H1 (cell line): ENCODE measurements at regions not wholly inside any gene's neighbourhood (a gene's known extent, or its start where the extent isn't known, plus 50 kb on each side); places are given as distances from the start of the nearest gene placed in this dataset.

Experiments used
- CTCF ChIA-PET: fragments of 300-600 bp; sonication (Branson Sonifier 250); formaldehyde crosslinking; loops from one replicate; lab custom pipeline; 2021; ENCODE audit not compliant: partially characterized antibody; lab: Charles Lee
- POLR2A ChIA-PET: fragments of 300-600 bp; sonication (Branson Sonifier 250); formaldehyde crosslinking; loops from one replicate; lab custom pipeline; 2021; ENCODE audit warnings: inconsistent platforms; ENCODE audit not compliant: partially characterized antibody; lab: Charles Lee
- DNase-seq, 2 experiments: peaks; one replicate each; pipeline versions ENCODE4 v3.0.0 to v3.0.0-alpha.2; 2010 to 2022; ENCODE audit warnings: low spot score in 2 of 2, low read depth in 1 of 2, mixed read lengths in 1 of 2
- FAIRE-seq: peaks from 2 replicates; lab custom pipeline; 2011; peaks lifted over from hg19 to GRCh38; lab: Jason Lieb, UNC
- H2AFZ ChIP-seq: 2 replicates; pipeline ENCODE4 v1.8.1; 2012; ENCODE audit warnings: low read length, inconsistent platforms
- H2AK5ac ChIP-seq: 2 replicates; pipeline ENCODE4 v1.6.1; 2013; ENCODE audit warnings: low read depth, low read length
- H2BK120ac ChIP-seq: replicated peaks from 2 replicates; pipeline ENCODE3; 2013; ENCODE audit warnings: low read depth, low read length, inconsistent platforms
- H2BK12ac ChIP-seq: 2 replicates; pipeline ENCODE4 v1.6.1; 2013; ENCODE audit warnings: low read depth, low read length
- H2BK15ac ChIP-seq: 2 replicates; pipeline ENCODE4 v1.6.1; 2013; ENCODE audit warnings: low read length
- H2BK20ac ChIP-seq: 2 replicates; pipeline ENCODE4 v1.6.1; 2013; ENCODE audit warnings: low read length
- H2BK5ac ChIP-seq: 2 replicates; pipeline ENCODE4 v1.6.1; 2013; ENCODE audit warnings: low read depth, low read length
- H3K14ac ChIP-seq: 2 replicates; pipeline ENCODE4 v1.6.1; 2013; ENCODE audit warnings: inconsistent platforms; ENCODE audit not compliant: insufficient read length
- H3K18ac ChIP-seq: 2 replicates; pipeline ENCODE4 v1.6.1; 2013; ENCODE audit warnings: low read length; ENCODE audit errors: extremely low read depth
- H3K23ac ChIP-seq: 2 replicates; pipeline ENCODE4 v1.6.1; 2013; ENCODE audit warnings: inconsistent platforms; ENCODE audit not compliant: insufficient read length
- H3K23me2 ChIP-seq: 2 replicates; pipeline ENCODE4 v1.6.1; 2013; ENCODE audit warnings: low read depth, low read length
- H3K27ac ChIP-seq: 2 replicates; pipeline ENCODE4 v1.6.1; 2011; ENCODE audit warnings: low read depth, low read length, inconsistent platforms
- H3K27me3 ChIP-seq, 4 experiments: replicated peaks in 1 of 4; 1 replicate in 1 of 4; 2 replicates in 3 of 4; pipeline versions ENCODE4 v1.6.1 to v1.8.1; 2011 to 2013; ENCODE audit warnings: low read length in 3 of 4, mild to moderate bottlenecking in 3 of 4, inconsistent platforms in 2 of 4, mixed read lengths in 2 of 4, moderate library complexity in 1 of 4; ENCODE audit not compliant: control insufficient read depth in 3 of 4, insufficient read depth in 3 of 4; ENCODE audit errors: extremely low read depth in 1 of 4
- H3K36me3 ChIP-seq, 4 experiments: 2 replicates each; pipeline versions ENCODE4 v1.6.1 to v1.8.1; 2011 to 2013; ENCODE audit warnings: mild to moderate bottlenecking in 4 of 4, low read length in 3 of 4, moderate library complexity in 2 of 4, control low read depth in 1 of 4, inconsistent platforms in 1 of 4; ENCODE audit not compliant: insufficient read depth in 4 of 4, control insufficient read depth in 2 of 4
- H3K4ac ChIP-seq: replicated peaks from 2 replicates; pipeline ENCODE3; 2013; ENCODE audit warnings: low read length, low read depth, mixed read lengths, inconsistent platforms; ENCODE audit not compliant: insufficient read length
- H3K4me1 ChIP-seq, 4 experiments: replicated peaks in 1 of 4; 1 replicate in 1 of 4; 2 replicates in 3 of 4; pipeline versions ENCODE4 v1.6.1 to v1.8.1; 2011 to 2013; ENCODE audit warnings: low read length in 3 of 4, inconsistent platforms in 2 of 4, mixed read lengths in 1 of 4; ENCODE audit not compliant: insufficient read depth in 4 of 4, control insufficient read depth in 3 of 4
- H3K4me2 ChIP-seq, 2 experiments: 2 replicates each; pipeline versions ENCODE4 v1.6.1 to v1.8.1; 2011 to 2013; ENCODE audit warnings: low read depth in 2 of 2, low read length in 2 of 2, control low read depth in 1 of 2, inconsistent platforms in 1 of 2, mild to moderate bottlenecking in 1 of 2; ENCODE audit not compliant: insufficient read depth in 1 of 2
- H3K4me3 ChIP-seq, 4 experiments: fragments of 200-600, 300-600 bp in 1 of 4; sonication (generic), shearing (Covaris generic), sonication (Bioruptor Twin) in 1 of 4; 2 replicates each; pipeline versions ENCODE4 v1.5.1 to v1.8.1; 2011 to 2016; ENCODE audit warnings: low read length in 4 of 4, low read depth in 3 of 4, control low read depth in 2 of 4, inconsistent platforms in 2 of 4, mild to moderate bottlenecking in 2 of 4, mixed read lengths in 1 of 4, moderate library complexity in 1 of 4; ENCODE audit not compliant: insufficient read depth in 2 of 4; ENCODE audit errors: extremely low read depth in 1 of 4
- H3K56ac ChIP-seq: replicated peaks from 2 replicates; pipeline ENCODE3; 2013; ENCODE audit warnings: low read depth, mild to moderate bottlenecking, mixed read lengths, low read length, inconsistent platforms; ENCODE audit not compliant: insufficient read length
- H3K79me1 ChIP-seq: 2 replicates; pipeline ENCODE4 v1.6.1; 2013; ENCODE audit warnings: low read depth, low read length, control low read depth
- H3K79me2 ChIP-seq, 2 experiments: 2 replicates each; pipeline versions ENCODE4 v1.6.1 to v1.8.1; 2012 to 2013; ENCODE audit warnings: low read length in 2 of 2, mild to moderate bottlenecking in 2 of 2, inconsistent platforms in 1 of 2; ENCODE audit not compliant: insufficient read depth in 2 of 2, control insufficient read depth in 1 of 2
- H3K9ac ChIP-seq, 4 experiments: replicated peaks in 1 of 4; 1 replicate in 1 of 4; 2 replicates in 3 of 4; pipeline versions ENCODE4 v1.6.1 to v1.8.1; 2011 to 2013; ENCODE audit warnings: low read depth in 3 of 4, low read length in 3 of 4, control low read depth in 2 of 4, mild to moderate bottlenecking in 2 of 4, moderate library complexity in 2 of 4, inconsistent platforms in 1 of 4; ENCODE audit errors: extremely low read depth in 1 of 4
- H3K9me3 ChIP-seq, 2 experiments: 2 replicates each; pipeline versions ENCODE4 v1.6.1 to v1.8.1; 2012 to 2013; ENCODE audit warnings: mild to moderate bottlenecking in 2 of 2, moderate library complexity in 2 of 2, control low read depth in 1 of 2, inconsistent platforms in 1 of 2, low read depth in 1 of 2, low read length in 1 of 2, mixed read lengths in 1 of 2; ENCODE audit not compliant: insufficient read depth in 2 of 2
- H4K20me1 ChIP-seq, 2 experiments: replicated peaks in 1 of 2; 2 replicates each; pipeline versions ENCODE3 to v1.8.1; 2011 to 2013; ENCODE audit warnings: inconsistent platforms in 2 of 2, low read length in 2 of 2, mild to moderate bottlenecking in 1 of 2; ENCODE audit not compliant: insufficient read depth in 2 of 2, control insufficient read depth in 1 of 2
- H4K5ac ChIP-seq: 2 replicates; pipeline ENCODE4 v1.6.1; 2013; ENCODE audit warnings: low read length, low read depth, mixed read lengths, inconsistent platforms; ENCODE audit not compliant: insufficient read length
- H4K8ac ChIP-seq: 2 replicates; pipeline ENCODE4 v1.8.0; 2013; ENCODE audit warnings: mild to moderate bottlenecking, moderate library complexity, low read length, inconsistent platforms; ENCODE audit not compliant: insufficient read depth; ENCODE audit errors: extremely low read depth
- H4K91ac ChIP-seq: replicated peaks from 2 replicates; pipeline ENCODE3; 2013; ENCODE audit warnings: low read length, mixed read lengths, inconsistent platforms; ENCODE audit not compliant: insufficient read length
- CBX8 ChIP-seq: fragments of 300-800, 300-1000 bp; sonication (generic); IDR thresholded peaks from 2 replicates; pipeline ENCODE4 v1.7.1; 2016; ENCODE audit warnings: low read depth, low read length, borderline replicate concordance
- CEBPB ChIP-seq: IDR thresholded peaks from 2 replicates; pipeline ENCODE4 v1.6.1; 2012; ENCODE audit warnings: low read depth, low read length
- CREB1 ChIP-seq: IDR thresholded peaks from 2 replicates; pipeline ENCODE4 v1.6.1; 2012; ENCODE audit warnings: inconsistent platforms
- CTBP2 ChIP-seq: IDR thresholded peaks from 2 replicates; pipeline ENCODE4 v1.7.0; 2011; ENCODE audit warnings: borderline replicate concordance, mild to moderate bottlenecking, moderate library complexity, mixed read lengths, low read length; ENCODE audit not compliant: insufficient read depth, insufficient read length
- GABPA ChIP-seq: IDR thresholded peaks from 2 replicates; pipeline ENCODE4 v1.6.1; 2011; ENCODE audit warnings: mild to moderate bottlenecking, low read length, moderate library complexity, borderline replicate concordance; ENCODE audit not compliant: insufficient read depth
- NRF1 ChIP-seq: IDR thresholded peaks from 2 replicates; pipeline ENCODE4 v1.6.1; 2011; ENCODE audit warnings: mild to moderate bottlenecking, low read depth, low read length, improper control_type of control experiment
- RNF2 ChIP-seq: fragments of 200-900, 300-1000 bp; sonication (generic); IDR thresholded peaks from 2 replicates; pipeline ENCODE4 v1.7.1; 2016; ENCODE audit warnings: borderline replicate concordance, low read depth, mild to moderate bottlenecking, antibody characterized with exemption, low read length; ENCODE audit not compliant: poor library complexity, severe bottlenecking; ENCODE audit errors: missing control alignments
- SUZ12 ChIP-seq: fragments of 200-600 bp; sonication (generic); IDR thresholded peaks from 2 replicates; pipeline ENCODE4 v1.6.1; 2012; ENCODE audit warnings: mild to moderate bottlenecking, inconsistent platforms, low read length, moderate library complexity, mixed read lengths
- ZNF274 ChIP-seq: IDR thresholded peaks from 2 replicates; pipeline ENCODE4 v1.7.0; 2012; ENCODE audit warnings: low read length, borderline replicate concordance; ENCODE audit errors: extremely low read depth
- WGBS, 2 experiments: shearing (Covaris generic) in 1 of 2; methylation state at CpG; one replicate each; pipeline versions ENCODE4 v1.1.6 to v1.1.7; 2013 to 2015; ENCODE audit warnings: low lambda C conversion rate in 2 of 2, mixed read lengths in 2 of 2, inconsistent platforms in 1 of 2, low coverage in 1 of 2, missing lambda C conversion rate in 1 of 2; ENCODE audit not compliant: insufficient replicate concordance in 2 of 2, insufficient coverage in 1 of 2, insufficient read length in 1 of 2; ENCODE audit errors: extremely low coverage in 1 of 2, missing lambda C conversion rate in 1 of 2; 5-methylcytosine and 5-hydroxymethylcytosine counted together

DNA sequence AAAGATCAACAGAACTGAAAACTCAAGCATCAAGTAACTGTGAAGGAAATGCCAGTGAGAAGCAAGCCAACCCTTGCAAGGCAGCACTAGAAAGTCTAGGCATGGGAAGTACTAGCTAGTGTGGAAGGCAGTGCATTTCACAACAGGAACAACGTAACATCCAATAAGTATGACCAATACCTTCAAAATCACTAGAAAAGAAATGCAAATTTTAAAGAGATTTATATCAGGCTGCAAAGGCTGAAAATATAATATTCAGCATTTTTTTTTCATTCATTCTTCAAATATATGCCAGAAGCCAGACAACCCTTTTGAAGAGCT, 121.9 kb downstream of the DLEU7 start:
- 95% methylated on average over 1 of the region's 1 CpG; no CpG with 5 or more reads in 1 of the 2 experiments for WGBS, 2 experiments

More for the DNA sequence above, 121.9 kb downstream of the DLEU7 start:
- no peak for TF ChIP-seq NRF1
- TF ChIP-seq SUZ12, result no peak
- no peak for TF ChIP-seq CREB1
- TF ChIP-seq ZNF274, result no peak
- no peak for TF ChIP-seq CEBPB
- no peak for TF ChIP-seq CTBP2
- no peak for TF ChIP-seq GABPA
- no peak for TF ChIP-seq RNF2
- TF ChIP-seq CBX8, result no peak
- Histone ChIP-seq H4K91ac (no peak overlapping the region), H4K20me1 (no peaks in the 10 kb centered on the region), H3K27ac (no peak overlapping the region), H2BK120ac (no peak overlapping the region), H2AK5ac (no peak overlapping the region), H2BK20ac (no peak overlapping the region), H3K36me3 (no peaks in the 10 kb centered on the region), H3K79me2 (no peaks in the 10 kb centered on the region), H2BK15ac (no peak overlapping the region), H2BK5ac (no peak overlapping the region), H2BK12ac (no peak overlapping the region), H3K14ac (no peak overlapping the region), H3K9me3 (no peaks in the 10 kb centered on the region), H4K8ac (no peak overlapping the region), H3K4ac (no peak overlapping the region), H4K5ac (no peak overlapping the region), H3K4me2 (no peak overlapping the region), H3K23ac (no peak overlapping the region), H3K18ac (no peak overlapping the region), H3K4me3 (no peak overlapping the region), H3K79me1 (no peaks in the 10 kb centered on the region), H3K9ac (no peak overlapping the region), H3K56ac (no peak overlapping the region), H3K27me3 (no peaks in the 10 kb centered on the region), H2AFZ (no peak overlapping the region), H3K23me2 (no peaks in the 10 kb centered on the region), H3K4me1 (no peaks in the 10 kb centered on the region)
- POLR2A ChIA-PET, result no interaction called here
- FAIRE-seq (no peak), DNase-seq (no peak)
- CTCF ChIA-PET, result interaction anchor here (0.7 kb wide), 1 partner anchor 11 kb away, joined by 3 read pairs; no protein-coding TSS in a partner anchor
